ENCODE measurements at regions not wholly inside any gene's neighbourhood (a gene's known extent, or its start where the extent isn't known, plus 50 kb on each side); places are given as distances from the start of the nearest gene placed in this dataset.

DNA sequence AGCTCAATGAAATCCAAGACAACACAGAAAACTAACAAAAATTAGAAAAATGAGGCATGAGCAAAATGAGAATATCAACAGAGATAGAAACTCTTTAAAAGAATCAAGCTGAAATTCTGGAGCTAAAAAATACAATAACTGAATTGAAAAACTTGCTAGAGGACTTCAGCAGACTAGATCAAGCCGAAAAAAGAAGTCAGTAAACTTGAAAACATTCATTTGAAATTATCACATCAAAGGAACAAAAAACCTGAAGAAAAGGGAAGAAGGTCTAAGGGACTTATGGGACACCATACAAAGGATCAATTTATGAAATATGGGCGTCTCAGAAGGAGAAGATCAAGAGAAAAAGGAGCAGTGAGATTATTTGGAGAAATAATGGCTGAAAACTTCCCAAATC lies 131.3 kb downstream of the PTCHD1 start:
- TF ChIP-seq EP300 (IDR thresholded peaks at IDR 0.05) (no peak), POLR2A (IDR thresholded peaks at IDR 0.05) (no peak), POLR2AphosphoS5 (IDR thresholded peaks at IDR 0.05) (no peak)
- TF ChIP-seq, protein P1, sequence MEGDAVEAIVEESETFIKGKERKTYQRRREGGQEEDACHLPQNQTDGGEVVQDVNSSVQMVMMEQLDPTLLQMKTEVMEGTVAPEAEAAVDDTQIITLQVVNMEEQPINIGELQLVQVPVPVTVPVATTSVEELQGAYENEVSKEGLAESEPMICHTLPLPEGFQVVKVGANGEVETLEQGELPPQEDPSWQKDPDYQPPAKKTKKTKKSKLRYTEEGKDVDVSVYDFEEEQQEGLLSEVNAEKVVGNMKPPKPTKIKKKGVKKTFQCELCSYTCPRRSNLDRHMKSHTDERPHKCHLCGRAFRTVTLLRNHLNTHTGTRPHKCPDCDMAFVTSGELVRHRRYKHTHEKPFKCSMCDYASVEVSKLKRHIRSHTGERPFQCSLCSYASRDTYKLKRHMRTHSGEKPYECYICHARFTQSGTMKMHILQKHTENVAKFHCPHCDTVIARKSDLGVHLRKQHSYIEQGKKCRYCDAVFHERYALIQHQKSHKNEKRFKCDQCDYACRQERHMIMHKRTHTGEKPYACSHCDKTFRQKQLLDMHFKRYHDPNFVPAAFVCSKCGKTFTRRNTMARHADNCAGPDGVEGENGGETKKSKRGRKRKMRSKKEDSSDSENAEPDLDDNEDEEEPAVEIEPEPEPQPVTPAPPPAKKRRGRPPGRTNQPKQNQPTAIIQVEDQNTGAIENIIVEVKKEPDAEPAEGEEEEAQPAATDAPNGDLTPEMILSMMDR (IDR thresholded peaks at IDR 0.05), result no peak
